ENCODE measurements at regions not wholly inside any gene's neighbourhood (a gene's known extent, or its start where the extent isn't known, plus 50 kb on each side); places are given as distances from the start of the nearest gene placed in this dataset.

DNA sequence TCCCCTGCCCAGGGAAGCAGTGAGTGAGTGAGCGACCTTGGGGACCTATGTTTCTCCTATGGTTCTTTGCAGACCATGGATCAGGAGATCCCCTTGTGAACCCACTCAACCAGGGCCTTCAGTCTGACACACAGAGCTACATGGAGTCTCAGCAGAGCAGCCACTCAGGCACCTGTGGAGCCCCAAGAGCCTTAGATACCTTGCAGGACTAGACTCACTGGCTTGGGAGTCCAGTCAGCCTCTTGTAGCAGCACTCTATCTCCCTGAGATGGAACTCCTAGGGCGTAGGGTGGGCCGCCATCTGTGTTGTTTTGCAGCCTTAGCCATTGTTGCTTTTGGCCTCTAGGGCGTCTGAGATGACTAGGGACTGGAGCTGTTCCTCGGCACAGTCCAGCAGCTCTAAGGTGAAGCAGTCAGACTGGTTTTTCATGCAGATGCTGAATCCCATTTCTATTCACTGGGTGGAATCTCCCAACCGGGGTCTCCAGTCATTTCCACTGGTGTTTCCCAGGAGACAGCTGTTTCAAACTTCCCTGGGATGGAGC lies 284.6 kb upstream of the RPS23 start:
- TF ChIP-seq CTCF (IDR thresholded peaks at IDR 0.05): no peak

DNA sequence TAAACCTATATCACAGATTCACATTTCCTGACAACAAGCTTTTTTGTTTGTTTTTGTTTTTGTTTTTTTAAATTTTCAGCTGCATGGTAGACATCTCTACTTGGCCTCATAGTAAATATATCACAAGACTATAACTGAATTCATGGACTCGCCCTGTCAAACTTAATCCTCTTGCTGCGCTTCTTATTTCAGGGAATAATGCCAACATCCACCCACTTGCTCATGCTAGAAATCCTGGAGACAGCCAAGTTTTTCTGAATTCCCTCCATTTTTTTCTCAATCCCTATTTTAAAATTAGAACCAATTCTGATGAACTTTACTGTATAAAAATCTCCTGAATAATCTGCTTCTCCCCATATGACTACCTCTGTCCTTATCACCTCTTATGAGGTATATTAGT lies 283.6 kb upstream of the RPS23 start:
- TF ChIP-seq CTCF (IDR thresholded peaks at IDR 0.05): no peak

DNA sequence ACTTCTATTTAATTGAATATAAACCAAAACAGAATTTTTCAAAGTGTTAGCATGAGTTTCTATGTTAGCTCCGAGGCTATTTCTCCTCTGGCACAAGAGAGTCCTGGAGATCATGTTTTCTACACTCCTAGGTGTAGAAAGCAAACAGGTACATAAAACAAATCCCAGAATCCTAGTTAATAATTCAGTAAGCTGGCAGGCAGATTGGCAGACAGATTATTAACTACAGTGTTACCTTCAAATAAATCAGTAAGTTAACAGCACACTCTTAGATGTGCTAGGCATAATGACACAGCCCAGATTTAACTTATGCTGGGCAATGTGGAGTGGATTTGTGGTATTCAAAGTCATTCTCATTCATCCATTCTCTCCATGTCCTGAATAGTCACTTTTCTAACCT lies 282.8 kb upstream of the RPS23 start:
- no peak for TF ChIP-seq CTCF (IDR thresholded peaks at IDR 0.05)

DNA sequence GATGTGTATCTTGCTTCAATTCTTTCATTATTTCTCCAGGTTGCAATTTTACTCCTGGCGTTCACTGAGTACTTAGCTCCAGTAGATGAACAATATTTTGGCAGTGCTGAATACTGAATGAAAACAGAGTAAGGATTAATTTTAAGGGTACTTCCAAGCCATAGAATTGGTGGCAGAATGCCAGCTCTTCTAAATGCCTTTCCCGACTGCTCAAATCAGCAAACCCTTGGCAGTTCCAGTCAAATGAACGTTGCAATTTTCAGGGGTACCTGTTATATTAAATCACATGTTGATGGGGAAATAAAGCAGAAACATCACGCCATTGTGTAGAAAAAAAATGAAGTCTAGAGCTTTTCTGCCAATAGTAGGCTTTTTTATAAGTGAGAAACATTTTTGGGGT lies 282.4 kb upstream of the RPS23 start:
- TF ChIP-seq CTCF (IDR thresholded peaks at IDR 0.05): no peak

DNA sequence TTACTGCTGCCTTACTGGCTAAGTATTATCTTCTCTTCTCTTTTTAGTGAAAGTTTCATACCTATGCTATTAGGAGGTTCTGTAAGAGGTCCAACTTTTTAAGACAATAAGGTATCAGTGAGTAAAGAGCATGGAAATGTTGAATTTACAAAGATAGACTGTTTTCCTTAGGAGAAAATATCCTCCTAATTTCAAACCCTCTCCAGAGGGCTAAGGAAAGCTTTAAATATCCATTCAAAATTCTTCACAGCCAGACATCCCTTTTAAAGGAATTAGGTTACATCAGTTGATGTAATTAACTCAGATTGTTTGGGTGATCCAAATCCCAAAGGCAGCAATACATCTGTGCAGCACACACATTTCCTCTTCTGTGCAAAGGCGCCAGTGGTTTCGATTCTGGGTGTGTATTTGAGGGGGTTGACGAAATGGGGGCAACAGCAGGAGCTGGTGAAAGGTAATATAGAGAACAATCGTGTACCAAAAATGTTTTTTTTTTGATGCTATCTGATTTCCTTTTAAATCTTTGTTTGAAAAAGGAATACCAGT lies 273.8 kb upstream of the RPS23 start:
- no peak for TF ChIP-seq CTCF (IDR thresholded peaks at IDR 0.05)

DNA sequence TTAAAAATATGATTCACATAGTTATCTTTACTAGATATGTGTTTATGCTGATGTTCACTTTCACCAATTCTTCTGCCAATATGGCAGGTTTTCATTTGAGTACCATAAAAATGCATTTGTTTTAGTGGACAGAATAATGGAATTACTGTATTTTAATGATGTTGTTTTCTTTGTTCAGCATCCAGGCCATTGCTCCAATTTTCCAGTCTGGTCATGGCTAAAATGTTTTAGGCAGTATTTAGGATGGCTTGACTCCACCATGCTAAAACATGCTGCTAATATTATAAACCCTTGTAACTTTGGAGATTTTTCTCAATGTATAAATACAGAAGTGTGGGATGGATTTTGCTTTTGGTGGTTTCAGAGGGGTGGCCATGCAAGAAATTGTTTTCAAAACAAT lies 273.0 kb upstream of the RPS23 start:
- TF ChIP-seq CTCF (IDR thresholded peaks at IDR 0.05): no peak

GRCh38 chr5:82549263-82549662 lies 271.1 kb upstream of the RPS23 start:
- TF ChIP-seq CTCF (IDR thresholded peaks at IDR 0.05): no peak

DNA sequence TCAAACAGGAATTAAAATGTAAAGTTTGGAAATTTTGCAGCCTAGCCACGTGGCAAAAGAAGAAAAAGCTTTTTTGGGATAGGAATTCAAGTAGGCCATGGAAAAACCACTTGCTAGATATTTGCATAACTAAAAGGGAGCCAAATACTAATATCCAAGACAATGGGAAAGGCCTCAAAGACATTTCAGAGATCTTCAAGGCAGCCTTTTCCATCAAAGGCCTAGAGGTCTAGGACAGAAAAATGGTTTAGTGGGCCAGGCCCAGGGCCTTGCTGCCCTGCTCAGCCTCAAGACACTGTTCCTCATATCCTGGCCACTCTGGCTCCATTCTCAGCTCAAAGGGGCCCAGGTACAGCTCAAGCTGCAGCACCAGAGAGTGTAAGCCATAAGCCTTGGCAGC lies 265.9 kb upstream of the RPS23 start:
- TF ChIP-seq CTCF (IDR thresholded peaks at IDR 0.05): no peak
